A204.1 (cell line): ENCODE measurements at regions not wholly inside any gene's neighbourhood (a gene's known extent, or its start where the extent isn't known, plus 50 kb on each side); places are given as distances from the start of the nearest gene placed in this dataset.
"Not testable (repeated sequence)": the region's sequence is repeated elsewhere in the genome, so short reads cannot be mapped to it uniquely, and the experiment has no call there.

Experiments
- FAIRE-seq: peaks from 2 replicates; lab custom pipeline; 2012; peaks lifted over from hg19 to GRCh38; lab: Jason Lieb, UNC

DNA sequence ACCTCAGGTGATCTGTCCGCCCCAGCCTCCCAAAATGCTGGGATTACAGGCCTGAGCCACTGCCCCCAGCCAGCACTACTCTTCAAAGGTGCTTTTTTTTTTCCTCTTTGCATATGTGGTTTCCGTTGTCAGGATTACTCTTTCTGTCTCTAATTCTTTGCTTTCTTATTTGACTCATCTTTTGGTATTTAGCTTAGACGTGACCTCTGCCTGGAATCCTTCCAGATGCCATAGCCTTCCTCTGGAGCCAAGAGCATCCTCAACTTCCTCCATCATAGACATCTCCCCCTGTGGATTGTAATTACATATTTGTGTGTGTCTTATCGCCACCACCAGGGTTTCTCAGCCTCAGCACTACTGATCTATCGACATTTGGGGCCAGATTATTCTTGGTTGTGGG is 84.4 kb upstream of the XYLT1 start:
- no peak for FAIRE-seq

GRCh38 chr16:17552351-17552750 is 81.6 kb upstream of the XYLT1 start:
- FAIRE-seq, result no peak

DNA sequence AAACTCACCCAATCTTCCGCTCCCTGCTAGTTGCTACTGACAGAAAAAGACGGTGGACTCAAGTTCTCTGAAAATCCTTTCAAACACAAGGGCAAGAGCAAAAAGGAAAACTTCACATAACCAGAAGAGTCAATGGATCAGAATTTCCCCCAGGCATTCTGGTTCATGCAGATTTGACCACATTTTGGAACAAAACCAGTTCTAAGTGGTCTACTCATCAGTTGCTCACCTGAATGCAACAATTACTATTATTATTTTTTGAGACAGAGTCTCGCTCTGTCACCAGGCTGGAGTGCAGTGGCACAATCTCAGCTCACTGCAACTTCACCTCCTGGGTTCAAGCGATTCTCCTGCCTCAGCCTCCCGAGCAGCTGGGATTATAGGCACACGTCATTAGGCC is 80.9 kb upstream of the XYLT1 start:
- not testable (repeated sequence) for FAIRE-seq

GRCh38 chr16:17548825-17549224 is 78.1 kb upstream of the XYLT1 start:
- no peak for FAIRE-seq

DNA sequence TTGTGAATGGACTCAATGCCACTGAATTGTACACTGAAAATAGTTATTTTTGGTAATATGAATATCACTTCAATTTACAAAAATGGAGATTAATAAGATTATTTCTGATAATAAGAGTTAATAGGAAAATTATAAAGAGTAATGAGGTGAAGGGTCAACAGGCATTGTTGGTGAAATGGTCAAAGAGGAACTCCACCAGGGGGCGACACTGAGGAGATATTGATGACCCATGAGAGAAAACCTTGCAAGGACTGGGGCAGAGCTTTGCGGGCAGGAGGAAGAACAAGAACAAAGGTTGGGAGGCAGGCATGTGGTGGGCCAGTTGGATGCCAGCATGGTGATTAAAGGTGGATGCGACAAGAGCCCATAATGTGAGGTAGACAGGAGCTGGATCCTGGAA is 74.0 kb upstream of the XYLT1 start:
- no peak for FAIRE-seq

DNA sequence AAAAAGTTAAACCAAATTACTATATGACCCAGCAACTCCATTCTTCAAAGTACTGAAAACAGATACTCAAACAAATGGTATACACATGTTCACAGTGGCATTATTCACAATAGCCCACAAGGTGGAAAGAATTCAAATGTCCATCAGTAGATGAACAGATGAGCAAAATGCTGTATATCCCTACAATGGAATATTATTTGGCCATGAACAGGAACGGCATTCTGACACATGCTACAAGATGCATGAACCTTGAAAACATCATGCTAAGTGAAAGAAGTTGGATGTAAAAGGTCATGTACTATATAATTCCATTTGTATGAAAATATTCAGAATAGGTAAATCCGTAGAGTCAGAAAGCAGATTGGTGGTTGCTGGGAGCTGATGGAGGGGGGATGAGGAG is 73.5 kb upstream of the XYLT1 start:
- FAIRE-seq, result no peak

DNA sequence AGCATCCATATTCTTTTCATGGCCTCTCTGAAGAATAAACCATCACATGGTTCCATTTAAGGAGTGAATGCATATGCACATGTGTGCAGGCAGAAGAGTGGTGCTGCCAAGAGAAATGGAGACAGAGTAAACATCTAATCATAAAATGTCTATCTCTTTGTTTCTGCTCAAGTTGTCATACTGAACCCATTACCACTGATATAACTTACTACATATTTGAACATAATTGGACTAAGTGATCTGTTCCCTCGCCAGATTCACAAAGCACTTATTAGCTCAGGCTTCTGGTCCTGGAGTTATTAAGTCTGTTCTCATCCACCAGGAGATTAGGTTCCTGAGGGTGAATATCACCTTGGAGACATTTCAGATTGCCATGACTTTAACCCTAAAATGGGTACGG is 72.3 kb upstream of the XYLT1 start:
- FAIRE-seq, result no peak

DNA sequence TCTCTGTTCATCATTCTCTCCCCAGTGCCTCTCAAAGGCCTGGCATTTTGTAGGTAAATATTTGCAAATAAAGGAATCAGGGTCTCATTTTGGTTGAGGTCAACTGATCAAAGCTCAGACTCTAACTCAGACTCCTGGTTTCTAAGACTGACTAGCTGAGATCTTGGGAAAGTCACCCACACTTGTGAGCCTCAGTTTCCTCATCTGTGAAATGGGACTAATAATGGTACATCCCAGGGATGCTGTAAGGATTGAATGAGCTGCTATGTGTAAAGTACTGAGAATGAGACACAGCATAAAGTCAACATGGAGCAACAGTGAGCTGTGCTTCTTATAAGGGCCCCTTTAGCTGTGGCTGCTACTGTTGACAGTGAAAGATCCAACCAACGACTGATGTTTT is 70.6 kb upstream of the XYLT1 start:
- FAIRE-seq, result no peak

- no peak for FAIRE-seq
Observed at GRCh38 chr16:17538927-17539326, 68.2 kb upstream of the XYLT1 start.

DNA sequence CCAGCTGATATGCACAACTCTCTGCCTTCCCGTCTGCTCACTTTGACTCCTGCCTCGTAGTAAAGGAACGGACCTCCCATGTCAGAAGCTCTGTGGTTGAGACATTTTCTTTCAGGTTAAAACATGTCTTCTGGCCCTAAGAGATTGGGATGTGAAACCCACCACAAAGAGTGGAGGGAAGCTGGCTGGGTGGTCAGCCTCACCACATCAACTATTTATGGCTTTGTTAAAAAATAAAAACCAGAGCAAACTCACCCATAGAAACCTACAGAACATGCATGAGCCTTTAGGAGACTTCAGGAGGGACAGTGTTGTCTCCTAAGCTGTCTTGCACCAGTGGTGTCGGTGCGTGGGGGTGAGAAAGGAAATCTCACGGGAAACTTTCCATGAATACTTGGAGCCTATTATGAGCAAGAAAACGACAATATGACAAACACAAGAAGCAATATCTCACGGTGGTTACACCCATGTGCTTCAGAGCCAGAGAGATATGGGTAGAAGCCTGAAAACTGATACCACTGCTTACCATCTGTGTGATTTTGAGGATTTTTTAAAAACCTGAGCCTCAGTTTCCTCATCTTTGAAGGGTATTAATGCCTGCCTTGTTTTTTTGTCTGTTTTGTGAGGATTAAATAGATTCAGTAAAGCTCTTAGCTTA is 61.7 kb upstream of the XYLT1 start:
- FAIRE-seq, result no peak

DNA sequence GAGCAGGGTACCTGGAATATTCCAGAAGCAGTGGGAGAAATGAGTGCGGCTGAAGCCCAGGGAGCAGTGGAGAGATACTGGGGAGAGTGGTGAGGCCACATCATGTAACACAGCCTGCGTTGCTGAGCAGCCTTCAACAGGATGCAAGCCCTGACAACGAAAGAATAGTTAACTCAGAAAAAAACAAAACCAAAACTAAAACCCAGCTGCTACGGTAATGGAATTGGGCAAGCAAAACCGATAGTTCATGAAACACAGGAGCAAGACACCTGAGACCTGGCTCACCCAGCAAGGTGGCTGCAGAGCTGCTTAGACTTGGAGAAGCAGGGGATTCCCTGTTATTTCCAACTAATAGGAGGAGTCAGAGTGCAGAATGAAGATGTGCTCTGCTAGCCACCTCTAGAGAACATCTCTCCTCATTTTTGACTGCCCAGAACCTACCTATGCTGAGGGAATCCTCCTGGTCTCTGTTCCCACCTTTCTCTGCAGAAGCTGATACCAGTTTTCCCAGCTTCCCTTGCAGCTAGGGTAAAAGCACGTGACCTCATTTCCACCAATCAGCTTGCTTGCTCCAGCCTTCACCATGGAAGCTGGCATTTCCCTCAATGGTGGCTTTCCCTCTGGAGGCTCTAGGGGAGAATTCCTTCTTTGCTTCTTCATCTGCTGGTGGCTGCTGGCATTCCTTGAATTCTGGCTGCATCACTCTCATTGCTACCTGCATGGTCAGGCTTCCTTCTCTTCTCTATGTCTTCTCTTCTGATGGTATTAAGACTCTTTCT is 59.4 kb upstream of the XYLT1 start:
- no peak for FAIRE-seq

- no peak for FAIRE-seq
Observed at GRCh38 chr16:17526956-17527937, 56.5 kb upstream of the XYLT1 start.

GRCh38 chr16:17524656-17525055 is 53.9 kb upstream of the XYLT1 start:
- no peak for FAIRE-seq

- no peak for FAIRE-seq
Observed at GRCh38 chr16:17520561-17520960, 49.8 kb upstream of the XYLT1 start.
